Stimulated activated CD4-positive, alpha-beta T cell treated with anti-CD3 and anti-CD28 coated beads, TNF-alpha, amount 100 ng/mL, for 48 hours (primary cell): ENCODE measurements at regions not wholly inside any gene's neighbourhood (a gene's known extent, or its start where the extent isn't known, plus 50 kb on each side); places are given as distances from the start of the nearest gene placed in this dataset.
"Not testable (repeated sequence)": the region's sequence is repeated elsewhere in the genome, so short reads cannot be mapped to it uniquely, and the experiment has no call there.

Source experiments
- DNase-seq, 3 donors: peaks; one replicate each; pipeline ENCODE4 v3.0.0-alpha.2; 2020; ENCODE audit warnings: low read depth in 3 of 3

DNA sequence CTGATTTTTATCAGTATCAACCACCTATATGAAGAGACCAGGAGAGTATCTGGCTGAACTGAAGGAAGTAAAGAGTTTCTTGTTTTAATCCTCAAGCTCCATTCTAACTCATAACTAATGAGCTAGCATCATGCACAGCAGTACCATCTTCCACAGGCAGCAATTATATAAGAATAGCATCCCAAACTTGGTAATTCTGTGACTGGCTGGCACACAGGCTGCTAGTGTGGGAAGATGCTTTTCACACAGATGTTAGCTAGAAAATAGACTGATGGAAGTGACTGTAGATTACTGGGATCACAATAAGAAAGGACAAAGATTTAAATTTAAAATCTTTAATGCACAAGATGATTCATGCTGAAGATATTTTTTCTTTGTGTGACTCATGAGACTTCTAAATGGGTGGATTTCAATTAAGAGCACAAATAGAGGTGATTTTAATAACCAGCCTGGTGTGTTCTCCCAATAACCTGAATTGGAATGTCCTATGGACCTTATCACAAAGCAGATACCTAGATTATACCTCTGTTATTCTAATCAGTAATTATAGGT lies 417.7 kb upstream of the ATXN7L3B start:
- no peak for DNase-seq

DNA sequence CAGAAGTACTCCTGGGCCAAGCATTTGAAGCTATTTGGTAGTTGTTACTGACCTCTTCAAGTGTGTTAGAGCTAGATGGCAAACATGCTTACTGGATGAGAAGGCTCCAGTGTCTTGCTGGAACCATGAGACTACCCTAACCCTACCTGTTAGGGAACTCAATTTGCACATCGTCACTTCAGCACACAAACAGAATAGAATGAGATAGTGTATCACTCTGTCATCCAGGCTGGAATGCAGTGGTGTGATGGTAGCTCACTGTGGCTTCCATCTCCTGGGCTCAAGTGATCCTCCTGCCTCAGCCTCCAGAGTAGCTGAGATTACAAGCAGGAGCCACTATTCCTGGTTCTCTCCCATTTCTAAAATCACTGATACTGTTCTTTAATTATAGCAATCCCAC lies 417.0 kb upstream of the ATXN7L3B start:
- no peak for DNase-seq

DNA sequence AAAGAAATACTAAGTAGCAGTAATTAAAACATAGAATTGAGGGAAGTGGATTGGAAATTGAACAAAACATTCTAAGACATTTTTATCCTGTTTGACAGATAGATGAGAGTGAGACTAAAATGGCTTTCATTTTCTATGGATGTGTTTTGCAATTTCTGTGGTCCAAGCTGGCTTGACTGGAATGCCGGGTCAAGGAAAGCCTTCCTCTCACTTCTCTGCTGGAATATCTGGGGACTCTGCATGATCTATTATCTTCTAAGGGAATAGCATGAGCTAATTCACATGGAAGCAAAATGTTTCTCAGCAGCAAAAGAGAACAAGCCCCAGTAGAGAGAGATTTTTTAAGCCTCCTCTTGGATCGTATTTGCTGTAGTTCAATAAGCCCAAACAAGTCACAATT lies 407.9 kb upstream of the ATXN7L3B start:
- no peak for DNase-seq

DNA sequence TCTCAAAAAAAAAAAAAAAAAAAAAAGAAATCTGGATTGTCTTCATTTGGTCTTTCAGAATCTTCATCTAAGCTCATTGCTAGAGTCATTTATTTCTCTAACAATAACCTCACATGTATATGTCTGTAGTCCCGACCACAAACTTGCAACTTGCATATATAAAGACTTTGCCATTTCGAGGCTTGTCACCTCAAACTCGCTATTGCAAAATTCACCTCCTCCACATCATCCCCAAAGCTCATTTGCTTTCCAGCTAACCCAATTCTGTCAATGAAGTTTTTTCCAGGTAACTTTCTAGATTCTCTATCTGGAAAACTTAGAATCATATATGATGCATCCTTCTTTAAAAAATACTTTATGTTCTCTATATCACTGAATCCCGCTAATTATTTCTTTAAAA lies 393.2 kb upstream of the ATXN7L3B start:
- DNase-seq: no peak

DNA sequence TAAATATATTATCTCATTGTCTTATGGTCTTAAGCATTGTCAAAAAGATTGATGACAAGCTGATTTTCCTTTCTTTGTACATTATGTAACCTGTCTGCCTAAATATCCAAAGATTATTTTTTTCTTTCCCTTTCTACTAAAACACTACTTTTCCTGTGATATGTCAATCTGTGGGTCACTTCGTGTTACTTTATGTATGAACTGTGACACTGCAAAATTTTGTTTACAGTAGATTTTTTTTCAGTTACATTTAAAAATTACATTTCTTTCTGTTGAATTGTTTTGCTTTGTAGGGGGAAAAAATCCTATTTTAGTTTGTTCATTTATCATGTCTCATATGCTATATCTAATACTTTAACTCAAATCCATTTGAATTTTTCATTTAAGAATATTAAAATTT lies 392.3 kb upstream of the ATXN7L3B start:
- DNase-seq: no peak

DNA sequence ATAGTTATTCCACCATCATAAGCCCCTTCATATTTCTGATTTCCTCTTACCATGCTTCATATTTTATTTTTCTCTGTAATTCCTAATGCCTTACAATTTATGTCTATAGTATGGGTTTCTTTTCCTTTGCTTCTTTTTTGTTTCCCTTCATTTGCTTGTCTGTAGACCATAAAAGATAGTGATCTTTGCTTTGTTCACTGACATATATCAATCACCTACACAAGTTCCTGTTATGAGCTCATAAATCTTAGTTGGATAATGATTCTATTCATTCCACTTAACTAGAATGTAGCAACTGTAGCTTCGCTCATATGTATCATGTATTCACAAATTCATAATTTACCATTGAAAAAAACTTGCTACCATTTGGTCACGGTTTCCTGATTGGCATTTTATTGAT lies 388.8 kb upstream of the ATXN7L3B start:
- no peak for DNase-seq

DNA sequence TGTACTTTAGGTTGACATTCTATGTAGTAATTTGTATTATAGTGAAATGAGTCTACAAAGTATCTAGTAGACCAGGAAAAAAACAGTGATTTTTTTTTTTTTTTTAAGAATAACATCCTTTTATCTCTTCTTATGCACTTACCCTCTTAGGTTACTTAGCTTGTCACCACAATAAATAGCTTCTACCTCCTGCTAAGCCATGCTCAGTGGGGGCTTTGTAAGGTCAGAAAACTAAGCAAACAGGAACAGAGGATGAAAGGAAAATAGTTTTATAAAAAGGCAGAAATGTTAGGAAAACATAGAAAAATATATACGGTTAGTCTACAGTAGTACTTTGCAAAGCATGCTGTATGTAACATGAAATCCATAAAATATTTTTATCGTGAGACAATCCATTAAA lies 385.3 kb upstream of the ATXN7L3B start:
- no peak for DNase-seq

DNA sequence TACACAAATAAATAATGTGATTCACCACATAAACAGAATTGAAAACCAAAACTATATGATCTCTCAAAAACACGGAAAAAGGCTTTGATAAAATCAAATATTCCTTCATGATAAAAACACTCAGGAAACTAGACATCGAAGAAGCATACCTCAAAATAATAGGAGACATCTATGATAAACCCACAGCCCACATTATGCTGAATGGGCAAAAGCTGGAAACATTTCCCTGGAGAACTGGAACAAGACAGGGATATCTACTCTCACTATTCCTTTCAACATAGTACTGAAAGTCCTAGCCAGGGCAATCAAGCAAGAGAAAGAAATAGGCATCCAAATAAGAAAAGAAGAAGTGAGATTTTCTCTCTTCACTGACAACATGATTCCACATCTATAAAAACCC lies 371.5 kb upstream of the ATXN7L3B start:
- no peak for DNase-seq

DNA sequence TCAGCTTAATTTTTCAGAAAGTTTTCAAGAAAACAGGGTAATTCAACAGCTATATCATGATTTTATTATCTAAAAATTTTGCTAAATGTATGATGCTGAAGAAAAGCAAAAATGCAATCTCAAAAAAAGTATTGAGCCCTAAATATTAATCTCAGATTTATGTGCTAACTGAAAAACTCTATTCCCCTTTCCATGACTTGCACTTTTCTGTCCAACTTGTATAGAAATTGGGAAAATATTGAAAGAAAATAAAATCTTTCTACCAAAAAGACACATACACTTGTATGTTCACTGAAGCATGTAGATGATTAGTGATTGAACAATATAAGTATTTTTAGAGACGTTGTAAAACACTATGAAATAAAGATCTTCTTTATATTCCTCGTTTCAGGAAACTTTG lies 368.0 kb upstream of the ATXN7L3B start:
- DNase-seq: no peak

DNA sequence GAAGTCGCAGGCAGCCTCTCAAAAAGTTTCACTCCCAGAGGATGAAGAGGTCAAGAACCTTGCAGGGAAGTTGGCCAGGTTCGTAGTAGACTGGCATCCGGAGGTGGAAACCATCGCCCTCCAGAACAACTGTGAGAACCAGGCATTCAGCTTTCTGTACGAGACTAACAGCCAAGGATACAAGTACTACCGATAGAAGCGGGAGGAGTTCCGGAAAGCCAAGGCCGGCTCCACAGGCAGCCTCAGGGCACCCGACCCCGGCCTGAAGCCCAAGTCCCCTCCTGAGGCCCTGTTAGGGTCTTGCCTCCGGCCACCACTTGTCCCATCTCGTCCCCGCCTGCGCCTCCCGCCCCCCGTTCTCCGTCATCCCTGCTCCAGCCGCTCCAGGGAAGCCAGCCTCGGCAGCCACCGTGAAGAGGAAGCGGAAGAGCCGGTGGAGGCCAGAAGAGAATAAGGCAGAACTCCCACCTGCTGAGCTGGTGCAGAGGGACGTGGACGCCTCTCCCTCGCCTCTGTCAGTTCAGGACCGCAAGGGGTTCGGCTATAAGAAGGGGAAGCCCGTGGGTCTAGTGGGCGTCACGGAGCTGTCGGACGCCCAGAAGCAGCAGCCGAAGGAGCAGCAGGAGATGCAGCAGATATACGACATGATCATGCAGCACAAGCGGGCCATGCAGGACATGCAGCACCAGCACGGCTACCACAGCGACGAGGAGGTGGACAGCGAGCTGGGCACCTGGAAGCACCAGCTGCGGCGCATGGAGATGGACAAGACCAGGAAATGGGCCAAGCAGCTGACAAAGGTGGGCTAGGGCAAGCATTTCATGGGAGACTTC lies 366.8 kb upstream of the ATXN7L3B start:
- no peak for DNase-seq

DNA sequence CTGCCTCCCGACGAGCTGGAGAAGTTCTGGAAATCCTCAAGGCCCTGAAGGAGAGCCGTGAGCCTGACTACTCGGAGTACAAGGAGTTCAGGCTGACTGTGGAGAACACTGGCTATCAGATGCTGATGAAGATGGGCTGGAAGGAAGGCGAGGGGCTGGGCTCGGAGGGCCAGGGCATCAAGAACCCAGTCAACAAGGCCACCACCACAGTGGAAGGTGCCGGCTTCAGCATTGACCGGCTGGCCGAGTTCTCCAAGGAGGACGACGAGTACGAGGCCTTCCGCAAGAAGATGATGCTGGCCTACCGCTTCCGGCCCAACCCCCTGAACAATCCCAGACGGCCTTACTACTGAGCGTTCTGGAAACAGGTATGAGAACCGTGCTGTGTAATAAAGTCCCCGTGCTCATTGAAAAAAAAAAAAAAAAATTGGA lies 366.1 kb upstream of the ATXN7L3B start:
- no peak for DNase-seq

DNA sequence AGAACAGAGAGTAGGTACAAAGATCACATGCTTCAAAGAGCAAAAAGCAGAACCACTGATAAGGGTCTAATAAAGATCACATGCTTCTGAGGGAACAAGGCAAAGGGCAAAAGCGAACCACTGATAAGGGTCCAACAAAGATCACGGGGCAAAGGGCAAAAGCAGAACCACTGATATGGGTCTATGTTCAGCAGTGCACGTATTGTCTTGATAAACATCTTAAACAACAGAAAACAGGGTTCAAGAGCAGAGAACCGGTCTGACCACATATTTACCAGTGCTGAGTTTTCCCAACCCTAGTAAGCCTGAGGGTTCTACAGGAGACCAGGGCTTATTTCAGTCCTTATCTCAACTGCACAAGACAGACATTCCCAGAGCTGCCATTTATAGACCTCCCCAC lies 362.7 kb upstream of the ATXN7L3B start:
- DNase-seq: not testable (repeated sequence)

DNA sequence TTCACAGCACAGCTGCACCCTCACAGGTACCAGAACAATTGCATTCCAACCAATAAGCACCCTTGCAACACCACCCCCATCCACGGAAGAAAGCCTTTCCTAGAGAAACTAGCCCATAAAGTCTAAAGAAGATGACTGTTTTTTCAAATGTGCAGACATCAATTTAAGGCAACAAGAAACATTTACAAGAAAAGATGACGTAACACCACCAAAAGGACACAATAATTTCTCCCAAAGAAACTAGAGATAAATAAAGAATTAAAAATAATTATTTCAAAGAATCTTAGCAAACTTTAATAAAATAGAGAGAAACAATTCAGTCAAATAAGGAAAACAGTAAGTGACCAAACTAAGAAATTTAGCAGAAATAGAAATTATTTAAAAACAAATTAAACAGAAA lies 352.3 kb upstream of the ATXN7L3B start:
- no peak for DNase-seq

DNA sequence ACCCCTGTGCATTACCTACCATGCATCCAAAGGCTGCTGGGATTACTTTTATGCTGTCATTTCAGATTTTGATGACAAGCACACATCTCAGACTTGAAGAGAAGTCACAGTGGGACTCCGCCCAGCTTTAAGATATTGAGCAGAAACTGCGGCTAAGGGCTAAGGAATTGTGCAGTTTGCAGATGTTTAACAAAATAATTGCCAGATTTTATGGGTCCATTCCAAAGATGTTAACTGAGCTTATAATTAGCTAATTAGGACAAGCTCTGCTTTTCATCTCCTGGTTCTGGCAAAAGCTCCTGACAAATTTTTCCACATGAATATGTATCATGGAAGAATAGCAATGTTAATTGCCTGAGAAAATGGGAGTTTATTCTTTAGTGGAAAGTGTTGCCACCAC lies 344.4 kb upstream of the ATXN7L3B start:
- no peak for DNase-seq

DNA sequence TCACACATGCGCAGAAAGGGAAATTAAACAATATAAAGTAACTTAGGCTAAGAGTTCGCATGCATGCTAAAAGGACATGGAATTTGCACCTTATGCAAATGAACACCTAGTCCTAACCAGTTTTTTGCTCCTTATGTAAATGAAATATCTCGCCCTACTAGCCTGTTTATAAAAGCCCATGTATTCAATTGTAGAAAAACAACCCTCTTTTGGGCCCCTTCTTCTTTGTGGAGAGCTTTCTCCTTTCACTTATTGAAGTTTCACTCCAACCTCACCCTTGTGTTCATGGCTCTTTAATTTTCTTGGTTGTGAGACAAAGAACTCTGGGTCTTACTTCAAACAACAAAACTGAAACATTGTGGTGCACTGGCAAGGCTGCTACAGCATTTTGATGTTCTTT lies 333.4 kb upstream of the ATXN7L3B start:
- DNase-seq: no peak

DNA sequence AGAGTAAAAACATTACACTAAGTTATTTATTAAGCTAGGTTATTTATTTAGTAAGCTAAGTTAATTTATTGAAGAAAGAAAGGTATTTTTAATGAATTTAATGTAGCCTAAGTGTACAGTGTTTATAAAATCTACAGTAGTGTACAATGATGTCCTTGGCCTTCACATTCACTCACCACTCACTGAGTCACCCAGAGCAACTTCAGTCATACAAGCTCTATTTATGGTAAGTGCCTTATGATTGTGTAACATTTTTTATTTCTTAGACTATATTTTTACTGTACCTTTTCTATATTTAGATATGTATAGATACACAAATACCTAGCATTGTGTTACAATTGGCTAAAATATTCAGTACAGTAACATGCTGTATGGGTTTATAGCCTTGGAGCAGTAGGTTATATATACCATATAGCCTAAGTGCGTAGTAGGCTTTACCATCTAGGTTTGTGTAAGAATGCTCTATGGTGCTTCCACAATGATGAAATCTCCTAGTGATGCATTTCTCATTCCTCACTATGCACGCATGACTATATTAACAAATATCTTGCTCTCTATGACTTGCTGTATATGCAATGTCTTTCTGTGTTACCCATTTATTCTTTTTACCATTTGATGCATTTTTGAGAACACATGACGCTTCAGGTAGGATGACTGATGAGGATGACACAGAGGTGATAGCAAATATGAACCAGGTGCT lies 309.6 kb upstream of the ATXN7L3B start:
- DNase-seq: no peak

DNA sequence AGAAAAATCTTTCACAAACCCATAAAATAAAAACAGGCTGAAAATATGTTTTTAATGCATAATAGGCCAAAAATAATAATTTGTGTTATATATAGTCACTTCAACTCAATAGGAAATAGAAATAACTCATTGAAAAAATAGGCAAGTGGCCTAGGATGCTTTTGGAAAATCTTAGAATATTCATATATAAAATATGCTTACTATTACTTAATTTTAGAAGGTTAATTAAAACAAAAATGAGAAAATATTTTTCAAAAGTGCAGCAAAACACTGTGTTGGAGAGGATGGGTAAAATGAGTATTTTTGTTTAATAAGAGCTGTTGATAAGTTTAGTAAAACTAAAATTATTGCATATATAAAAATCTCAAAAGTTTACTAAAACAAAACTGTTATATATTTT lies 308.0 kb upstream of the ATXN7L3B start:
- DNase-seq: no peak

DNA sequence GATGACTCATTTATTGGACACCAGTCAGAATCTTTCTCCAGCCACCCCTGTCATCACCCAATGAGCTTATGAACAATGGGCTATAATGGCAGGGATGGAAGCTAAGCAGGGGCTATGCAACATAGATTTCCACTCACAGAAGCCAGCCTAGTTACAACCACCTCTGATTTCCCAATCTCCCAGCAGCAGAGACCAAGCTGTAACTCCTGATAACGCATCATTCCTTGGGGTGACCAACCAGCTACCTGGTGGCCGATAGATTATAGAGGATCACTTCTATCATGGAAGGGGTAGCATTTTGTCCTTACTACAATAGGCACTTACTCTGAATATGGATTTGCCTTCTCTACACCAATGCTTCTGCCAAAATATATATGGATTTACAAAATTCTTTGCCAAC lies 302.3 kb upstream of the ATXN7L3B start:
- DNase-seq: no peak

DNA sequence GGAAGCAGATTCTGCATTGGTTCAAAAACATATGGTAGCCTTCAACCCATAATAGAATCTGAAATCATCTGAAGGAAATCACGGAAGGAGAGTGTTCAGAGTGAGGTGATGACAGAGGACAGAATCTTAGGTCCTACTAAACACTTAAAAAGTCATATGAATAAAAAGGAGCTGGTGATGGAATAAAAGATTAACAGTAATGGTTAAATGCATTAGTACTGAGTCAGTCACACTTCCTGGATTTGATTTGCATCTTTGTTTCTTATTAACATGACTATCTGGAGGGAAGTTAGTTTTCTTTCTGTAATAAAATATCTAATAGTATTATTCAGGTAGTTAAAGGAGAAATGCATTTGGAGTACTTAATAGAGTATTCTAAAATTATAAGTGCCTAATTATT lies 296.3 kb upstream of the ATXN7L3B start:
- DNase-seq: no peak

DNA sequence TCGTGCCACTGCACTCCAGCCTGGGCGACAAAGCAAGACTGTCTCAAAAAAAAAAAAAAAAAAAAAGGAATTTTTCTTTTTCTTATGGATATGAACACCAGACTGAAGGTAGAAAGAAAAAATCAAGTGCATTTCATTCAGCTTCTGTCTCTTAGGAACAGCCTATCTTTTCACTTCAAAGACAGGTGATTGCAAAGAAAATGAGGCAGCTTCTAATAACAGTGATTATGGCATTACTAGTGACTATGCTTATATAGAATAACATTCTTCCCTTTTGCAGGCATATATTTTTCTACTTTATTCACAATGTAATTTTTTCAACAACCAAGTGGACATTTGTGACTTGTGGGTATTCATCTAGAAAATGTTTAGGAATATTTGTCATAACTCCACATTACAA lies 295.5 kb upstream of the ATXN7L3B start:
- DNase-seq: no peak

DNA sequence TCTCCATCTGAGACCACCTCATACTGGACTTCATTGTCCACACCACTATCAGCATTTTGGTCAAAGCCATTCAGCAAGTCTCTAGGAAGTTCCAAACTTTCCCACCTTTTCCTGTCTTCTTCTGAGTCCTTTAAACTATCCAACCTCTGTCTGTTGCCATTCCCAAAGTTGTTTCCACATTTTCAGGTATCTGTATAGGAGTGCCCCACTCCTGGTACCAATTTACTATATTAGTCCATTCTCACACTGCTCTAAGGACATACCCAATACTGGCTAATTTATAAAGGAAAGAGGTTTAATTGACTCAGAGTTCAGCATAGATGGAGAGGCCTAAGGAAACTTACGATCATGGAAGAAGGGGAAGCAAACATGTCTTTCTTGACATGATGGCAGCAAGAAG lies 292.2 kb upstream of the ATXN7L3B start:
- DNase-seq: no peak

DNA sequence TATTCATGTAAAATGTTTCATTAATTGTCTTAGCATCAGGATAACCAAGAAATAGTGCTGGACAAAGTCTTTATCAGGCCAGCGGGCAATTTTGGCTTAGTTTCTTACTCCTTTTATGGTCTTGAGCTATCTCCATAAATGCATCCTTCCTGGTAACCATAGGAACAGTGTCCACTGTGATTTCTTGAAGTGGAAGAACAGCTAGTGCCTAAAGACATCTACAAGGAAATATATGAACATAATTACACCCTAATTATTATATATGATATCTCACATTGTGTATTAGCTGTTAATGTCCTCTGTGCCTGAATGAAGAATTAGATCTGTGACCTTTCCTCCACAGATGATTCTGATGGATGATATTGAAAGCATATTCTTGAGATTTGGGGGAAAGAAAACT lies 286.7 kb upstream of the ATXN7L3B start:
- DNase-seq: no peak

DNA sequence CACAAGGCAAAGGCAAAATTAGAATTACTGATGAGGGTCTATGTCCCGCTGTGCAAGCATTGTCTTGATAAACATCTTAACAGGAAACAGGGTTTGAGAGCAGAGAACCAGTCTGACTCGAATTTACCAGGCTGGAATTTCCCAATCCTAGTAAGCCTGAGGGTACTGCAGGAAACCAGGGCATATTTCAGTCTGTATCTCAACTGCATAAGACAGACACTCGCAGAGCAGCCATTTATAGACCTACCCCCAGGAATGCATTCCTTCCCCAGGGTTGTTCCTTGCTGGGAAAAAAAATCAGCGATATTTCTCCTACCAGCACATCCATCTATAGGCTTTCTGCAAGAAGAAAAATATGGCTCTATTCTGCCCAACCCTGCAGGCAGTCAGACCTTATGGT lies 283.8 kb upstream of the ATXN7L3B start:
- DNase-seq: not testable (repeated sequence)
